Naive thymus-derived CD4-positive, alpha-beta T cell (primary cell): ENCODE measurements at regions not wholly inside any gene's neighbourhood (a gene's known extent, or its start where the extent isn't known, plus 50 kb on each side); places are given as distances from the start of the nearest gene placed in this dataset.

Experiments
- ATAC-seq: fragments of 150-1000 bp; cut with Tn5 transposase; 2 replicates; pipeline ENCODE4 v1.10.0; 2021; ENCODE audit warnings: mild to moderate bottlenecking, moderate library complexity
- CTCF ChIA-PET: fragments of 350-600 bp; sonication (Branson Sonifier 250); formaldehyde crosslinking; loops from one replicate; lab custom pipeline; 2021; ENCODE audit warnings: antibody characterized with exemption; lab: Charles Lee
- POLR2A ChIA-PET: fragments of 350-600 bp; sonication (Branson Sonifier 250); formaldehyde crosslinking; loops from one replicate; lab custom pipeline; 2021; ENCODE audit warnings: antibody characterized with exemption, inconsistent platforms; lab: Charles Lee
- DNase-seq, 9 donors: peaks; one replicate each; pipeline versions ENCODE4 v3.0.0 to v3.0.0-alpha.2; 2020 to 2022; ENCODE audit warnings: mixed read lengths in 1 of 9
- H3K27ac ChIP-seq: one replicate; pipeline ENCODE4 v1.7.0; 2013; ENCODE audit warnings: mild to moderate bottlenecking, low read depth, low read length, moderate library complexity
- H3K27me3 ChIP-seq, 2 donors: one replicate each; pipeline ENCODE4 v1.7.0; 2013; ENCODE audit warnings: low read length in 2 of 2, mild to moderate bottlenecking in 2 of 2, moderate library complexity in 2 of 2; ENCODE audit not compliant: control insufficient read depth in 2 of 2, insufficient read depth in 2 of 2
- H3K36me3 ChIP-seq, 3 experiments: 1 replicate in 2 of 3; 2 replicates in 1 of 3; pipeline ENCODE4 v1.7.0; 2013; ENCODE audit warnings: low read length in 3 of 3, mild to moderate bottlenecking in 3 of 3, moderate library complexity in 1 of 3; ENCODE audit not compliant: insufficient read depth in 3 of 3, control insufficient read depth in 2 of 3
- H3K4me1 ChIP-seq, 2 donors: one replicate each; pipeline ENCODE4 v1.7.0; 2013; ENCODE audit warnings: low read length in 2 of 2, mild to moderate bottlenecking in 2 of 2, moderate library complexity in 1 of 2; ENCODE audit not compliant: control insufficient read depth in 2 of 2, insufficient read depth in 2 of 2
- H3K4me3 ChIP-seq: 2 replicates; pipeline ENCODE4 v1.7.0; 2013; ENCODE audit warnings: mild to moderate bottlenecking, low read length
- H3K9me3 ChIP-seq, 3 experiments: 1 replicate in 2 of 3; 2 replicates in 1 of 3; pipeline ENCODE4 v1.7.0; 2013; ENCODE audit warnings: low read length in 3 of 3; ENCODE audit not compliant: control insufficient read depth in 2 of 3
- H3K27ac Mint-ChIP-seq, 9 donors: one replicate each; pipeline ENCODE4 v1.8.0; 2020 to 2022; ENCODE audit warnings: mixed read lengths in 9 of 9, mild to moderate bottlenecking in 8 of 9, moderate library complexity in 5 of 9, inconsistent platforms in 2 of 9
- H3K27me3 Mint-ChIP-seq, 5 donors: one replicate each; pipeline ENCODE4 v1.8.0; 2021 to 2022; ENCODE audit warnings: mixed read lengths in 5 of 5, mild to moderate bottlenecking in 1 of 5
- H3K36me3 Mint-ChIP-seq, 5 donors: one replicate each; pipeline ENCODE4 v1.8.0; 2020 to 2022; ENCODE audit warnings: mixed read lengths in 5 of 5, mild to moderate bottlenecking in 3 of 5, inconsistent platforms in 1 of 5
- H3K4me1 Mint-ChIP-seq, 7 donors: one replicate each; pipeline ENCODE4 v1.8.0; 2020 to 2022; ENCODE audit warnings: mixed read lengths in 7 of 7, mild to moderate bottlenecking in 3 of 7, inconsistent platforms in 1 of 7
- H3K4me3 Mint-ChIP-seq, 10 donors: one replicate each; pipeline ENCODE4 v1.8.0; 2020 to 2022; ENCODE audit warnings: mild to moderate bottlenecking in 10 of 10, mixed read lengths in 10 of 10, moderate library complexity in 6 of 10, inconsistent platforms in 2 of 10
- H3K9me3 Mint-ChIP-seq, 11 donors: one replicate each; pipeline ENCODE4 v1.8.0; 2020 to 2022; ENCODE audit warnings: mixed read lengths in 11 of 11, mild to moderate bottlenecking in 4 of 11, inconsistent platforms in 1 of 11, moderate library complexity in 1 of 11
- intact Hi-C, 2 donors: fragments of 100-400 bp; cut with micrococcal nuclease; formaldehyde crosslinking; loops; one replicate each; pipeline ENCODE4 v1.15.1; 2023

DNA sequence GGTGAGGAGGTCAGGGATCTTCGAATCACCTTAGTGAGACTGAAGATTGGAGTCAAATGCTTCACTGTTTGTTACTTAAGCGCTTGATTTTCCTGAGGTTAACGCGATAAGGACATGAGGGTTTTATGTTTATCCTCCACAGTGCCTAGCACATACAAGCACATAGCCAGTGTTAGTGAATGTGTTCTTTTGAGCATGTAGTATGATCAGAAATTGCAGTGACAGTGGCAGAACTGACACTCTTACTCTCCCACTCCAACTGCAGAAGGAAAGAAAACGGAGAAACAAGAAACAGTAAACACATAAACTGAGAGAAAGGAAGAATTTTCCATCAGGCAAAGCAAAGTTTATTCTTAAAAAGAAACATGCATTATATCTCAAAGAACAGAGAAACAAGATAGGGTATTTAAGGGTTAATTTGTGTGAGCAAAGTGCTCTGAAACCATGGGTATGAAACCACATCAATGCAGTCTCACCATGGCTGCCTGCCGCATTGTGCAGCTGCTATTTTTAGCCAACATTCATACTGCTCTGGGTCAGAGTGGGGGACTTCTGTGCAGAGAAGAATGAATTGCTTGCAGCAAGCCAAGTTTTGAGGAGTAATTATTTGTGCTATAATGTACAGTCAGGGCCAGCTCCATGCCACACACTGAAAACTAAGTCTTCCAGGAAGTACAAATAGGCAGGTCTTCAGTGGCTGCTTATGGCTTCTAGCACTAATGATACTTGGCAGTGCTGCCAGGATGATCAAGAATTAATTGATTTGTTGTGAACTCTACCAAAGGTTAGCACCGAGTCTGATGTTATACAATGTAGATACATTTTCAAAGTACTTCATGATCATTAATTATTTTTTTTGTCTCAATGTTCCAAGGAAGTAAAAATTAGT, 152.0 kb downstream of the MACC1 start:
- Histone ChIP-seq H3K36me3 (no peaks in the 10 kb centered on the region), H3K27ac (no peak overlapping the region), H3K9me3 (no peaks in the 10 kb centered on the region), H3K4me1 (no peaks in the 10 kb centered on the region), H3K27me3 (no peaks in the 10 kb centered on the region), H3K4me3 (no peak overlapping the region)
- Mint-ChIP-seq H3K27me3 (no peaks in the 10 kb centered on the region), H3K36me3 (no peaks in the 10 kb centered on the region), H3K9me3 (peaks cover 5 to 18% (median 7%) of the 10 kb centered on the region in 11 donors), H3K4me1 (peaks cover 0 to 12% (median 7%) of the 10 kb centered on the region in 7 donors), H3K27ac (peak overlapping the region in 2 of 9 donors; percentile 0 to 6), H3K4me3 (peak overlapping the region in 2 of 10 donors; percentile 12 to 32)
- intact Hi-C loops: no loop called here
- ATAC-seq: peak; percentile 32
- POLR2A ChIA-PET: no interaction called here
- CTCF ChIA-PET: no interaction called here
- peak in 2 of 9 donors; percentile 2 to 8 for DNase-seq

DNA sequence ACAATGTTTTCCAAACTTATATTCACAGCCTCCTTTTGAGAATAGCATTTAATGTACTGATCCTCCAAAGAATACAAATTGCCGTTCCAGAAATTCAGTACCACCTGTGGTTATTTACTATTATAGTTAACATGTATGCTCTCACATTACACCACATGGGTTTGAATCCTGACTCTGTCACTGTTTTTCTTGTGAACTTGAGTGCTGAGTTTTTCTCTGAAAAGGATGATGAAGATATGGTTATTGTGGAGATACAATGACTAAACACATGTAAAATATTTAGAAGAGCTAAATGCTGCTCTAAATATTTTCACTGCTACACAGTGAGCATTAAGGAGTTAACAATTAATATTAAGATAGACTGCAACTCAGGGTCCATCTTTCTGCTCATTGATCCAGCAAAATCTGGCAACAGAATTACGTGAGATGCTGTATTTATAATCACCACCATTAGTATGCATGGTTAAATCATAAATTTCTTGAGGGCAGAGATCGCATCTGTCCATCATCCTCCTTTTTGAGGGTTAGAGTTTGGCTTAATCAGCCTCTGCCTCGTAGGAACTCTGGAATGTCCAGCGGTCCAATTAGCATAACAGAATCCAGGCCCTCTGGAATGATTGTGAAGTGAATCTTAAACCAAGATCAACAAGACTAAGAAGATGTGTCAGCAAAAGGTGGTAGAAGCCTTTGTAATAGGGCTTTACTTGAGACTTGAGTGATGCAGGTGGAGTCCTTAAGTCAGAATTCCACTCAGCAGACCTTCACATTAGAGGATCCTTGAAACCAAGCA, 152.8 kb downstream of the MACC1 start:
- H3K27ac Mint-ChIP-seq: peak overlapping the region in 1 of 9 donors; percentile 6
- peaks cover 0 to 12% (median 7%) of the 10 kb centered on the region in 7 donors for H3K4me1 Mint-ChIP-seq
- H3K27ac ChIP-seq: no peak overlapping the region
- DNase-seq: no peak
- H3K4me3 ChIP-seq: no peak overlapping the region
- H3K4me1 ChIP-seq: no peaks in the 10 kb centered on the region
- H3K4me3 Mint-ChIP-seq: peak overlapping the region in 1 of 10 donors; percentile 32
- H3K27me3 Mint-ChIP-seq: no peaks in the 10 kb centered on the region
- POLR2A ChIA-PET: no interaction called here
- intact Hi-C loops: no loop called here
- no peaks in the 10 kb centered on the region for H3K36me3 ChIP-seq
- ATAC-seq: no peak
- H3K36me3 Mint-ChIP-seq: no peaks in the 10 kb centered on the region
- CTCF ChIA-PET: no interaction called here
- H3K9me3 ChIP-seq: no peaks in the 10 kb centered on the region
- no peaks in the 10 kb centered on the region for H3K27me3 ChIP-seq
- H3K9me3 Mint-ChIP-seq: peaks cover 4 to 17% (median 7%) of the 10 kb centered on the region in 11 donors

DNA sequence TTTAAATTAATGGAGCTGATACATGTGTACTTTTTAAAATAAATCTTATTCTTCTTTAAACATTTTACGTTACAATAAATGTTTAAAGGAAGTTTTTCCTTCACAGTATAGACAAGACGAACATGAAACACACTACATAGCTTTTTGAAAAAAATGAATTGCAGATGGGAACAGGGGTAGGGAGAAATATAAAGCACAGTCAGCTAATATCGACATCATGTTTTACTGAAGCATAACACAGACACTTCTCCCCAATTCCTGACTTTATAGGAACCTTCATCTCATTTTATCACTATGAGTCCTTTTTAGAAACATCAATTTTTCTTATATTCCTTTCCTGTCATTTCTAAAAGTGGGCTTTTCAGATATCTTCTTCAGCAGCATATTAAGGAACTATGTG, 153.5 kb downstream of the MACC1 start:
- ATAC-seq (no peak), DNase-seq (no peak)
- CTCF ChIA-PET: interaction anchor here (1.0 kb wide), 1 partner anchor 9 kb away, joined by 3 read pairs; no protein-coding TSS in a partner anchor
- intact Hi-C loops: no loop called here
- peaks cover 0 to 13% (median 6%) of the 10 kb centered on the region in 11 donors for H3K9me3 Mint-ChIP-seq
- H3K4me3 Mint-ChIP-seq: no peak overlapping the region
- peaks cover 0 to 12% (median 7%) of the 10 kb centered on the region in 7 donors for H3K4me1 Mint-ChIP-seq
- Histone ChIP-seq H3K36me3 (no peaks in the 10 kb centered on the region), H3K4me3 (no peak overlapping the region), H3K27me3 (no peaks in the 10 kb centered on the region), H3K27ac (no peak overlapping the region), H3K9me3 (no peaks in the 10 kb centered on the region), H3K4me1 (no peaks in the 10 kb centered on the region)
- no peaks in the 10 kb centered on the region for H3K27me3 Mint-ChIP-seq
- no peaks in the 10 kb centered on the region for H3K36me3 Mint-ChIP-seq
- H3K27ac Mint-ChIP-seq: no peak overlapping the region
- POLR2A ChIA-PET: no interaction called here

DNA sequence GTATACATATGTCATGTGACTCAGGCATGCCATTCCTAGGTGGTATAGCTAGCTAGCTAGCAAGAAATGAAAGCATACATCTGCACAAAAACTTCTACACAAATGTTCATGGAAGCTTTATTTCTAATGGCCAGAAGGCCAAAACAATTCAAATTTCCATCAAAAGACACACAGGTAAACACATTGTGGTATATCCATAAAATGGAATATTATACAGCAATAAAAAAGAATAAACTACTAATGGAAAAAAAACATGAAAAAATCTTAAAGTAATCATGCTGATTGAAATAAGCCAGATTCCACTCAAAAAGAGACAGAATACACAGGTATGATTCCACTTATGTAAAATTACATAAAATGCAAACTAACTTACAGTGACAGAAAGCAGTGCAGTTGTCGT, 154.3 kb downstream of the MACC1 start:
- no peak overlapping the region for H3K27ac Mint-ChIP-seq
- no peak for DNase-seq
- H3K4me3 ChIP-seq: no peak overlapping the region
- no peaks in the 10 kb centered on the region for H3K27me3 Mint-ChIP-seq
- H3K36me3 ChIP-seq: no peaks in the 10 kb centered on the region
- H3K36me3 Mint-ChIP-seq: no peaks in the 10 kb centered on the region
- peaks cover 0 to 12% (median 7%) of the 10 kb centered on the region in 7 donors for H3K4me1 Mint-ChIP-seq
- ChIA-PET POLR2A (no interaction called here), CTCF (interaction anchor here (1.0 kb wide), 1 partner anchor 9 kb away, joined by 3 read pairs; no protein-coding TSS in a partner anchor)
- intact Hi-C loops: no loop called here
- no peaks in the 10 kb centered on the region for H3K4me1 ChIP-seq
- H3K9me3 Mint-ChIP-seq: peaks cover 0 to 13% (median 6%) of the 10 kb centered on the region in 11 donors
- H3K9me3 ChIP-seq: no peaks in the 10 kb centered on the region
- H3K27ac ChIP-seq: no peak overlapping the region
- ATAC-seq: no peak
- H3K27me3 ChIP-seq: no peaks in the 10 kb centered on the region
- no peak overlapping the region for H3K4me3 Mint-ChIP-seq

DNA sequence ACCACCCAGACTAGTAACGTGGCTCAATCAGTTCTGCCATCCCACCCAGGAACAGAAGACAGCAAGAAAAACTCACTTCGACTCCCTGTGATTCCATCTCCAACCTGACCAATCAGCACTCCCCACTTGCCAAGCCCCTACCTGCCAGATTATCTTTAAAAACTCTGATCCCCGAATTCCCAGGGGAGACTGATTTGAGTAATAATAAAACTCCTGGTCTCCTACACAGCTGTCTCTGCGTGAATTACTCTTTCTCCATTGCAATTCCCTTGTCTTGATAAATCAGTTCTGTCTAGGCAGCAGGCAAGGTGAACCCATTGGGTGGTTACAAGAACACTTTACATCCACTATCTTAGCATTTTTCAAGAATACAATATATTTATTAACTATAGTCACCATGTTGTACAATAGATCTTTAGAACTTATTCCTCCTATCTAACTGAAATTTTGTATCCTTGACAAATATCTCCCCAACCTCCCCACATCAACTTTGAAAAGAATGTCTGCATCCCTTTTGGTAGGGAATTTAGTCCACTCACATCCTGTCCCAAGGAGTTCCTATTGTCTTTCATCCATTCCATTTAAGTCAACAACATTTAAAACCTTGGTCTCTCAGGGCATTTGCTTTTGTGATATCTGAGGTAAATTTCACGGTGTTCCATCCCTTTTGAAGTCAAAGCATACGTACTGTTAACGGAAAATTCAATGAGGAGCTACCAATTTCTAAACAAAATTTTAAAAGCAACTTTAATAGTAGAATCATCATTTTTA, 163.7 kb downstream of the MACC1 start:
- Mint-ChIP-seq H3K9me3 (peaks cover 0 to 5% (median 0%) of the 10 kb centered on the region in 11 donors), H3K27me3 (no peaks in the 10 kb centered on the region), H3K36me3 (no peaks in the 10 kb centered on the region), H3K4me3 (no peak overlapping the region), H3K27ac (no peak overlapping the region), H3K4me1 (no peaks in the 10 kb centered on the region)
- ATAC-seq: no peak
- Histone ChIP-seq H3K4me1 (no peaks in the 10 kb centered on the region), H3K27ac (no peak overlapping the region), H3K4me3 (no peak overlapping the region), H3K9me3 (no peaks in the 10 kb centered on the region), H3K27me3 (no peaks in the 10 kb centered on the region), H3K36me3 (no peaks in the 10 kb centered on the region)
- intact Hi-C loops: no loop called here
- ChIA-PET POLR2A (no interaction called here), CTCF (no interaction called here)
- no peak for DNase-seq

DNA sequence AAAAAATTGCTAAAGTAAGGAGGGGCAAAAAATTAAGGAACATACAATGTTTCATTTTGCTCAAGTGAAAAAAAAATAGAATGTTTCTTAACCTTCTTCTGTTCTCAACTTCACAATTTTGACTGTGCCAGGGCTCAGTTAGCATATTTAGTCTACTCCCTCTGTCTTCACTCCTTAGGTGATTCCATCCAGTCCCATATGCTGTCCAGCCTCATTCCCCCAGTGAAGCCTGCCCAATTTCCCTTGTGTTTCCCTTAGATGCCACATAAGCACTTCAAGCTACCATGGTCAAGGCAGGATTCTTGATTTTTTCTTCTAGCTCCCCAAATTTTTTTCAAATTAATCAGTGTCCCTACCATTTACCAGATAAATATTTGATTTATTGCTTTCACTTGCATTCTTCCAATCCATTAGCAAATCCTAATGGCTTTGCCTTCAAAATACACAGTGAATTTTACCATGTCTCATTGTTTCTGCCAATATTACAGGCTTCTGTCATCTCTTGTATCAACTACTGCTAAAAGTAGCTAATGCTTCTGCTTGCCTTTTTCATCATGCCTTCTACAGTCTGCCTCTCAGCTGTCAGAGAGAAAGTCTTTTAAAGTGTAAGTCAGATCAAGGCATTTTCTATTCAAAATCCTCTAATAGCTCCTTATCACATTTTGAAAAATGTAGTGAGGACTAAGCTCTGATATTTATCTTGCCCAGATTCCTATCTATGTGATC, 166.8 kb downstream of the MACC1 start:
- DNase-seq (no peak), ATAC-seq (no peak)
- H3K27ac ChIP-seq: no peak overlapping the region
- ChIA-PET CTCF (no interaction called here), POLR2A (no interaction called here)
- no peaks in the 10 kb centered on the region for H3K36me3 ChIP-seq
- H3K27me3 ChIP-seq: no peaks in the 10 kb centered on the region
- Mint-ChIP-seq H3K4me1 (no peaks in the 10 kb centered on the region), H3K36me3 (no peaks in the 10 kb centered on the region), H3K4me3 (no peak overlapping the region), H3K27ac (no peak overlapping the region), H3K9me3 (no peaks in the 10 kb centered on the region), H3K27me3 (no peaks in the 10 kb centered on the region)
- no peak overlapping the region for H3K4me3 ChIP-seq
- intact Hi-C loops: no loop called here
- no peaks in the 10 kb centered on the region for H3K9me3 ChIP-seq
- no peaks in the 10 kb centered on the region for H3K4me1 ChIP-seq
